HS-5 (cell line): ENCODE measurements at regions not wholly inside any gene's neighbourhood (a gene's known extent, or its start where the extent isn't known, plus 50 kb on each side); places are given as distances from the start of the nearest gene placed in this dataset.
"Not testable (repeated sequence)": the region's sequence is repeated elsewhere in the genome, so short reads cannot be mapped to it uniquely, and the experiment has no call there.

Source experiments
- DNase-seq: peaks from one replicate; pipeline ENCODE4 v3.0.0-alpha.2; 2012; ENCODE audit warnings: low read depth

DNA sequence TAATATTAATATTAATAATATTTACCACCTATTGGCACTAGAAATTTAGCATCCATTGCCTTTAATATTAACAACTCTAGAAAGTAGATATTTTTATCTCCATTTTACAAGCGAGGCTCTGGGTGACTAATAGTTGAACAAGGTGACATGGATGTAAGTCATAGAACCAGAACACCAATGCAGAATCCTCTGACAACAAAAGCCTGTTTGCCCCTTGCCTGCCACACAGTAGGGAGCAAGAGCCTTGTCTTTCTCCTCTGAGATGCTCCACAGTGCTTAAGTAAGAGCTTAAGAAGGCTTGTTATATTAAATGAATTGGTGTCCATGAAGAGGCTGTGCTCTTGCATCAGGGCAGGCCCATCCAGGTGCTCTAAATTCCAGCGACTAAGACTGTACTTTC, 51.2 kb upstream of the LBX1 start:
- DNase-seq, result no peak

DNA sequence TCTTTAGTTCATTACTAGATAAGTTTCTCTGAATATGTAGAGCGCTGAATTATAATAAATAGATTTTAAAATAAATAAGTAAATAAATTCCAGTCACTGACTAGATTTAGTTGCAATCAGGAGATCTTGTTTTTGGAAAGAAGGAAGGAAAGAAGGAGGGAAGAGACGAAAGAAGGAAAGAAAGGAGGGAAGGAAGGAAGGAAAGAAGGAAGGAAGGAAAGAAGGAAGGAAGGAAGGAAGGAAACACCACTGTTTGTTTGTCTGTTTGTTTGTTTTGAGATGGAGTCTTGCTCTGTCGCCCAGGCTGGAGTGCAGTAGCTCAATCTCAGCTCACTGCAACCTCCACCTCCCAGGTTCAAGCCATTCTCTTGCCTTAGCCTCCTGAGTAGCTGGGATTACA, 51.7 kb upstream of the LBX1 start:
- not testable (repeated sequence) for DNase-seq

DNA sequence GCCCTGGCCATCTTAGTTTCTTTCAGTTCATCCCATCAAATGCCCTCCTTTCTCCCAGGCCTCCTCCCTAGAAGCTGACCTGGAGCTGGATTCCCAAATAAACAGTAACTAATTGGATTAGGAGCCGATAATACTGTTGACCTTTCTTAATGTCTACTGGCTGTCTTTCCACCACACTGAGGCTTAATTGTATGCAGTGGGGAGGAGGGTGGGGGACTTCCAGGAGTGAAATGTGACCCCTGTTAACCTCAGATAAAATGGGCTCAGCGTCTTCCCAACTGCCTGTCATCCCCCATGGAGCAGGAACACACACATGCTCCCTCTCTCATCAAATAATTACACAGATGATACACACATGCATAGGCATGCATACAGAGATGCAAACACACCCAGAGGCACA, 53.7 kb upstream of the LBX1 start:
- DNase-seq, result no peak

DNA sequence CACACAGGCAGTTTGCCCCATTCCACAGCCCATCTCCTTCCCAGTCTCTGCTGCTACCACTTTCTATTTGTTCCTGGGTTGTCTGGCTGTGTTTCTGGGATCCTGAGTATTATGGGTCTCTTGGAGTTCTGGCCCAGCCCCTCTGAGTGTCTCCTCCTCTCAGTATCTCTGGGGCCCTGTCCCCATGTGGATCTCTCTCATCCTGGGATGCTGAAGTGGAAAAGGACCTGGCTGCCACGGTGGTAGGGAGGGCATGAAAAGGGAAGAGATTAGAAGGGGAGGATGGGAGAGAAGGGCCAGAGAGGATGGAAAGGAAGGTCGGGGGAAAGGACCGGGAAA, 54.5 kb upstream of the LBX1 start:
- DNase-seq, result no peak

DNA sequence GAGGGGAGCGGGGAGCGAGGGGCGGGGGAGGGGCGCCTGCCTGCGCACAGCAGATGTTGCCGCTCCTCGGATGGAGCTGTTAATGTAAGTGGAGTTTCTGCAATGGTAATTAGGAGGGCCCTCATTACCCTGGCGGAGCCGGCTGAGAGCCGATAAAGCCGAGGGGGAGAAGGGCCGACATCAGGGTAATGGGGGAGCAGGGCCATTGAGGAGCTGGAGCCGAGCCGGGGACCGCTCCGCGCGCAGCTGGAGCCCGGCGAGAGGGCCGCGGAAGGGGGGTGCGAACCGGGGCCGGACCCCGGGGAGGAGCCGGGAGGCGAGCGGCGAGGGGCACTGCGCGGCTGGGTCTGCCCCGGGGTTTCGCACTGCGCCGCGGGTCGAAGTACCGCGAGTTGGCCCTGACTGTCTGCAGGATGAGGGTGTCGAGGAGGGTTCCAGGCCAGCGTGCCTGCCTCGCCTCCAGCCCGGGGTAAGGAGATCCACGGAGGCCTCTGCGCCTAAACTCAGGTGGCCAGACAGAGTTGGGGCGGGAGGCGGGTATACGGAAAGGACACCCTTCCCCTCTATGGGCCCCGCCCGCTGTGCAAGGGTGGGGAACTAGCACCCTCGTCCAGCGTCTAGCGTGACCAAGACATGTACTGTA, 55.0 kb upstream of the LBX1 start:
- no peak for DNase-seq

DNA sequence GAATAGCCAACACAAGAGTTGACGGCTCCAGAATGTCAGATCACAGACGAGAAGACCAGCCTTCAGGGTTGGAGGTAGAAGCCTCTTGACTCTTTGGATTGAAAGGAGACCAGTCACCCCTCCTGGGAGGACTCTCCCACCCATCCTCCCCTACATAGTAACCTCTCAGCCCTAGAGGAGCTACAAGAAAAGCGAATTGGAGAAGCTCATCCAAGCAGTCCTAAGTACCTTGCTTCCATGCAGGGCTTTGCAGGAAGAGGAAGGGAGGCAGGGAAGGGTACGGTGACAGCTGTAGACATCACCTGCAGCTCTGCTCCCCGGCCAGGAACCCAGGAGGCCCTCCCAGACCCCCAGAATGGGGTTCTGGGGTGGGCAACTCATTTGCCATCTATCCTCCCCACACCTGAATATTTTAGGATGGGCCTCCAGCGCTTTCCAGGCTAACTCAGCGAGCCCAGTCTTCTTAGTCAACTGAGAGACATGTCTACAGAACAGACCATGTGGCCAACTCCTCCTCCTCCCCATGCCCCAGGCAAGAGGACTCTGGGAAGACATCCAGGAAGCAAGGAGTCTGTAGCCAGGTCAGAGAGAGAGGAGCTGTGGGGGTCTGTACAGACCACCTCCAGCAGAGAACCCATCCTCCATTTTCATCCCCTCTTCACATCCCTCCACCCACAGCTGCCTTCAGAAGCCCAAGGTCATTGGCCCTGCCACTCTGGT, 55.6 kb upstream of the LBX1 start:
- DNase-seq, result no peak

DNA sequence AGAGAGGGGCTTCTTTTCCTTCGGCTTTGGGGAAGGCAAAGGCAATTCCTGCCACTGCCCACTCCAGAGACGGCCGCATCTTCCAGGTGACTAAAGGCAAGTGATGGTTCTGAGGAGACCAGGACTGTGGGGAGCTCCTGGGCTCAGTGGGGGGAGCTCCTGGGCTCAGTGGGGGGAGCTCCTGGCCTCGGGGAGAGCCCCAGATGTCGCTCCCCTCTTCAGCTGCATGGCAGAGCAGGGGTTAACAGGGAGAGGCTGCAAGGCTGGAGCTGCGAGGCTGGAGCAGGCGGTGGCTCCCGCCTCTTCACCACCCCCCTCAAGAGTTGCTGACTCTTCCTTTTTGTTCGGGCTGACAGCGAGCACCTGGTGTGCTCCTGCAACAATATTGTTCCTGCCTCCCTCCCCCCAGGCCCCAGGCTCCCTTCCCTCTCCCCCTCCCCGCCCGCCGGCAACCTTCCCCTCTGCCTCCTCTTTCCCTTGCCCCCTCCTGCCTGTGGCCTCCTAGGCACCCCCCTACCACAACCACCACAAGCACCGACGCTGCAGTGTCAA, 56.3 kb upstream of the LBX1 start:
- DNase-seq, result no peak

DNA sequence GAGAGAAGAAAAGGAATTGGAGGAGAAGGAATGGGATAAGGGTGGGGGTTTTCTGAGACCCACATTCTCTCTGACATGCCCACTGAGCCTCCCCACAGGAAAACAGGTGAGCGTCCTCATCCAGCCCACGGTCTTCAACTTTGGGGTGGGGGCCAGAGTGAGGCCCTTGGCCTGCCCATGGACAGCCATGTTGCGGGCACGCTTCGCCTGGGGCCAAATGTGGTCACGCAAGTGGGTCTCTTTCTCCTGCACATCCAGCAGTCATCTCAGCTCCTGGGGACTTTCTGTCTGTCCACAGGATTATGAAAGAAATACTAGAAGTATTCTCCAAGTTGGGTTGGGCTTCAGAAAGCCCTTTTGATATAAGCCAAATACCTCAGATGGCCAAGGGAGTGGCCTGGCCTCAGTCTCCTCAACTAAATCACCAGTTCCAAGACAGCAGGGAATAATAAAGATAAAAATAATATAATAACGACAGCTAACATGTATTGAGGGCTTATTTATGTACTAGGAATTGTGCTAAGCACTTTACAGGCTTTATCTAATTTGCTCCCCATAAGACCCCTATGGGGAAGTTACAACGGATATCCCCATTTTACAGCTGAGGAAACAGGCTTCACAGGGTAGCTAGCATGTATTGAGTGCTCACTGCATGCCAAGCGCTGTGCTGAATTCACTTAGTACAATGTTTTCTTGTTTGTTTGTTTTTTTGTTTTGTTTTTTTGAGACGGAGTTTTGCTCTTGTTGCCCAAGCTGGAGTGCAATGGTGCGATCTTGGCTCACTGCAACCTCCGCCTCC, 57.2 kb upstream of the LBX1 start:
- no peak for DNase-seq

DNA sequence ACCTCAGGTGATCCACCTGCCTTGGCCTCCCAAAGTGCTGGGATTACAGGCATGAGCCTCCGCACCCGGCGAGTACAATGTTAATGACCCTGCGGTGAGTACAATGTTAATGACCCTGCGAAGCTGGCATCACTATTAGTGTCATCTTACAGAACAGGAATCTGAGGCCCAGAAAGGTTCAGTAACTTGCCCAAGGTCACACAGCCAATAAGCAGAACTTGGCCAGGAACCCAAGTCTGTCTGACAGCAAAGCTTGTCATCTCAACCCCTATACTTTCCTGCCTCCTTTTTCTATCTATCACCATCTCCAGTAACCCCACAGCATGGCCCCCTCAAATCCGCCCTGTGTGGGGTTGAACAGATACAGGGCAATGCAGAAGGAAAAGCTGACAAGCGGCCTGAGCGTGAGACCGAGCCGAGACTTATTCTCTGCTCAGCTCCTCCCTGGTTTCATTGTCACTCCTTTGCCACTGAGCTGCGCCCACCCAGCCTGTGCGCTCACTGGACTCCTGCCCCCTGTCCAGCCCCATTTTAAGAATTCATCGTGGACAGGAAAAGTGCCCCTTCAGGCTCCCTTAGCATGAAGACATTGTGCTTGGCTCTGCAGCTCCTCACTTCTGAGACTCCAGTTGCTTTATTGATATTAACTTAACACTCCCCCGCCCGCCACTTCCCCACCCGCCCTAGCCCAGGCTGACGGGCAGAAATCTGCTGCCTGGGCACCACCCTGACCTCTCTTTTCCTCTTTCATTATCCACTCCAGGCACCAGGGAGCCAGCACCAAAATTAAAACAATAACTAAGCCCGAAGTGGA, 58.1 kb upstream of the LBX1 start:
- DNase-seq, result no peak

DNA sequence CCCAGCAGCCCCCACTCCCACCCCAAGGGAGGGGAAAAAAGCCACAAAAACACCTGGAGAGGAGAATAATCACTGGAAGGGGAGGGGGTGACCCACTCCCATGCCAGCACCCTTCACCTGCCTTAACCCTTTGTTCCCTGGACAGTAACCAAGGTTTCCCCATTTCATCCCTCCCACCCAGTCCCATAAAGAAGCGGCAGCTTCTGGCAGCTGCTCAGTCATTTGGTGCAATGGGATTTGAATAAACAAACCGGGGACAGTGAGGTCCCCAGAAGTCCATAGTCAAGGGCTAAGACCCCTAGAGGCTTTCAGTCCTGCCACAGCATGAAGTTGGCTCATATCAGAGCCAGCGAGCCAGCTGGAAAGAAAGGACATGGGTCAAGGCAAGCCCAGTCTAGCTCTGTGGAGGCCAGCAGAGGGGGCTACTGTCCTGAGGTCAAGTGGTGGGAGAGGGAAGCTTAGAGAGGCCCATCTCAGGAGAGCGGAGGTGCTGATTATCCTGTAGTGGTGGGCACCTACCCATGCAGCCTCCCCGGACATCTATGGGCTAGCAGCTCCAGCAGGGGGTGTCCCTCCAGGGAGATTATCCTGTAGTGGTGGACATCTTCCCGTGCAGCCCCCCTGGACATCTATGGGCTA, 58.9 kb upstream of the LBX1 start:
- no peak for DNase-seq

DNA sequence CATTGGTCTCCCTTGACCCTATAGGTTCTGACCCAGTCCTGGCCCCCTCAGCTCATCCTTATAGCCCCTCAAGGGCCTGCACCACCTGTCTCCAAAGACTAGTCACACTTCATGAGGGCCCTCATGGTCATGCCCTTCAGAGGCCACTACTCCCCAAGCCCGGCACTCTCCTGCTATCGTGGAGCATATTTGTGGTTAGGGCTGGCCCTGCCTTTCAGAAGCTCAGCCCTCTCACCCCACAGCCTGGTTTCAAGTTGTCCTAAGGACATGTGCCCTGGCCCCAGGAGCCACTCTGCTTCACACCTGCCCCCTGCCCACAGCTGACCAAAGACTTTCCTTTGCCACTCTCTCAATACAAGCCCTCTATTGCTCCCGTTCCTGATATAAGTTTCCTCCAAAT, 60.3 kb upstream of the LBX1 start:
- DNase-seq, result no peak

DNA sequence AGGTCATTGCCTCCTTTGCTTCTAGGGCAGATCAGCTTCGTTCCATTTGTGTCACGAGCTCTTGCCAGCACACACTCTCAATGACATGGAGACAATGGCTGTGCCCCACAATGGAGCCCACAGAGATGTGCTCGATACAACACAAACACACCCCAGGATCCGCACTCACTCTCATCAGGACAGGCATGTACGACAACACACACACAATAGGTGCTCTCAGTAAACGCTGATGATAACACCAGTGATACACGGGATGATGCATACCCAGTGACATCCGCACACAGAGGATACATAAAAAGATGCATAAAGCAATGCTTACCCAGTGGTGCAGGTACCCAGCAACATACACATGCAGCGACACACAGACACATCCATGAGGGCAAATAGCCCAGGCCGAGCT, 61.2 kb upstream of the LBX1 start:
- DNase-seq, result no peak

DNA sequence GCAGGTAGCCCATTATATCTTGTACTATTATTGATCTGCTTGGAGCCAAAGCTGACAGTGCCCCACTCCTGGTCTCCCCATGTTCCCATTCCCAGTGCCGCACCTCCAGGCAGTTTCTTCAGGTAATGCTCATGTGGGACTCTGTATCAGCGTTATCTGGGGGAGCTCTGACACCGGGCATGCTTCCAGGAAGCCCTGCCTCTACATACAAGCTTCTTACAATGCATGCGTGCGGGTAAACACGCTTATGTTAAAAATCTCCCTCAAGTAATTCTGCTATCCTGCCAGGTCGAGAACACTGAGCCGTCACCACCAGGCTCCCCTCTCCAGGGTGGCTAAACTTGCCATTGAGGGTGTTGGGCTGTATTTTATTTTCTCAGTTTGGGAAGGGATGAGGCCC, 61.6 kb upstream of the LBX1 start:
- DNase-seq, result no peak

DNA sequence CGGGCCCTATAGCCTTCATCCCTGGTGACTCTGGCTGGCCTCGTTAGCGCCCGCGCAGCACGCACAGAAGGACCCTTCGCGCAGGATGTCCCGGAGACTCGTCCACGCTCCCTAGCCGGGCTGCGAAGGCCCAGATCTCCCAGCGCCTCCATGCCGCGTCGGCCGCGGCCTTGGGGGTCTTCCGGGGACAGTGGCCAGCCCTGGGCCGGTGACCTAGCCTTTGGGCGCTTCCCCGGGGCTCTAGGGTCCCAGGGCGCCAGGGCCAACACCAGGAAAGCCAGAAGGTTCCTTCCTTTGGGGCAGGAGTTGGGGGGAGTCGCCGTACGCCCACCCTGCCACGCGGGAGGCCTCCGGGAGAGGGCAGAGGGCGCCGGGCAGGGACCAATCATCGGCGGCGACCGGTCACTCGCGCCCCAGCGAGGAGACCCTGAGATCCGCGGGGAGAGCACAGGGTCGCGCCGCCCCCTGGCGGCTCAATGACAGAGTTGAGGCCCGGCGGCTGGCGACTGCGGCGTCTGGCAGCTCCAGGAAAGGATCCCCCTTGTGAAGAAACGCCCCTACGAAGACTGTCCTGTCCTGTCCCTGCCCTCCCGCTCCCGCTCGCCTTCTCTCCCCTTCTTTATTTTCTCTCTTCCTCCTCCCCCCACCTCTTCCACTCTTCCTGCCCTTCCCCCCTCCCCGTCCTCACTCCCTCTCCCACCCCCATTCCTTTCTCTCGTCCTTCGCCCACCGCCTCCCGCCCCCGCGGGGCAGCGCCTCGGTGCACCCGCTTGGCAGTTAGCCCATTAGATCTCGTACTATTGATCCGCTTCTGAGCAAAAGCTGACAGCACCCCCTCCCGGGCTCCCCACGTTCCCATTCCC, 62.3 kb upstream of the LBX1 start:
- DNase-seq, result no peak

DNA sequence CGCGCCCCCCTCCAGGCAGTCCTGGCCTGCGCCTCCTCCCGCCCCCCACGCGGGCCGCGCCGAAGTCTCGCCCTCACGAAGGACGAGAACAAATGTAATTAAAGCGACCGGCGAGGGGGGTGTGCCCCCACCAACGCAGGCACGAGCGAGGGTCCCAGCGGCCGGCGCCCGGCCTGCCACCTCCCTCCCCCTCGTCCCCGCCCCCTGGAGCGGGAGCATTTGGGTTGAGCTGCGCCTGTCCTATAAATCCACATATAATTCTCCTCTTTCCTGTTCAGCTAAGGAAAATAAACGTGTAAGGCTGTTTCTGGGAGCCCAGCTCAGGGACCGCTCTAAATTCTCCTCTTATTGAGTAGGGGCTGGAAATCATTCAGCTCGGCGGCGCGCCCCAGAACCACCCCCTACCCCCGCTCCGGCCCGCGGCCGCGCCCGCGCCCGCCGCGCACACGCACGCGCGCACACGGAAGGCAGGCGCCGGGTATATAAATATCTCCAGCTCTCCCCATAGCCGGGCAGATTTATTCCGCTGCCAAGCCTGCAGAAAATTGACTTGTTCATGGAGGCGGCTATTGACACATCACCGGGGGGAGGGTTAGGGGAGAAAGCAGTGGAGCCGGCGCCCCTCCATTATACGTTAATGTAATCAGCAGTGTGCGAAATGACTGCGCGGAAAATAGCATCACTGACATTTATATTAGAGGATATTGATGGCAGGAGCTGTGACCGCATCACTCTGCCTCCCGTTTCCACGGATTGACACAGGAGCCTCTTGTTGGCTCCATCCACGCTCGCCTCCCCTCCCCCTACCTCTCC, 61.6 kb upstream of the BTRC start:
- DNase-seq, result no peak

DNA sequence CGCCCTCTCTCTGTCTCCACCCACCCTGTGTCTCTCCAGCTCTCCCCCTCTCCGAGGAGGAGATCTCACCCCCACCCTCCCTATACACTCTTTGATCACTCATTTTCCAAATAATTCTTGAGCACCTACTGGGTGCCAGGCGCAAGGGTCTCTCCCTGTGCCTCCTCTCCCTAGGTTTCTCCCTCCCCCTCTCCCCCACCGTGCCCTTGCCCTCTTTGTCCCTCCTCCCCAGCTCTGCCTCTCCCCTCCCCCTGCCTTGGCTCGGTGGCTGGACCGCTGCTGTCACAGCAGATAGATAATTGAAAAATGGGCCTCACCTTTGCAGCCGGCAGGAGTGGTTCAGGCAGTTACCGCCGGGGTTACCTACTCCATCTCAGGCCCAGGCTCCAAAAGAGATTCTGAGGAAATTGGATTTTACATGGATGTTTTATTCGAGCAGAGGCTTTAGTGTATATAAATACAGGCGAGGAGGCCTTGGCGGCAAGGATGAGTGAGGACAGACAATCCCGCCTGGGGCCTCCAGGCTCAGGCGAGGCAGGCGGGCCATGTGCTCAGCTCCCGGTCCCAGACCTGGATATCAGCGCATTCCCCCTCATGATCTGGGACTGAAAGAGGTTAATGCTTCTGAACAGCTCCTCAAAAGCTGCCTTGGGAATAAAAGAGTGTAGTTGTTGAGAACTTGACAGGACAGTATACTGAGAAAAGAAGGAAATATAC, 60.8 kb upstream of the BTRC start:
- no peak for DNase-seq

DNA sequence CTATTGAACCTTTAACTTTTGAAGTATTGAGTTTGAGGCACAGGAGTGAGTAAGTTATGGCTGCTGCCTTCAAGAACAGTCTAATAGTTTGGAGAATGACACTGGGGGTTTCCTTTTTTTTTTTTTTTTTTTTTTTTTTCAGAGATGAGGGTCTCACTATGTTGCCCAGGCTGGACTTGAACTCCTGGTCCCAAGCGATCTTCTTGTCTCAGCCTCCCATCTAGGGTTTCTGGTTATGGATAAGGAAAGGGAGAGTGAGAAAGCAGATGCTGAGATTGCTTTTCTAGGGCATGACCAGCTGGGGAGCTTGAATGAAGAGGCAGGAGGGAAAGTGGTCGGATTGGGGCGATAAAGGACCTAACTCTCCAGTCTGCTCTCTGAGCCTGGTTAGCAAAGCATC, 59.9 kb upstream of the BTRC start:
- no peak for DNase-seq

DNA sequence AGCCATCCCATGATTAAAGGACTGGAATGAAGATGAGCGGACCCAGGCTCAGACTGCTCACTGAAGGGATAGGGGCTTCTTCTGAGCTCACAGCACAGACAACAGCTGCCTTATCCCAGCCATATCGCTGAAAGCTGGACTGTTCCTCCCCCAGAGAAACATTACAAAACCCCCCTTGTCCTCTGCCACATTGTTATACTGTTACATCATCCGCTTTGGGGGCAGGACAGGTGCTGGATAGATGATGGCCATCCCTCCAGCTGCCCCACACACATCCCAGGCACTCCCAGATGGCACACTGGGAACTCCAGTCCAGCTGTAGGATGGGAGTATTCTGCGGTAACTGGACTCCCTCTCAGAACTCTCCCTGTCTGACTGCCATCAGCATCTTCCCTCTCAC, 58.7 kb upstream of the BTRC start:
- DNase-seq, result no peak

DNA sequence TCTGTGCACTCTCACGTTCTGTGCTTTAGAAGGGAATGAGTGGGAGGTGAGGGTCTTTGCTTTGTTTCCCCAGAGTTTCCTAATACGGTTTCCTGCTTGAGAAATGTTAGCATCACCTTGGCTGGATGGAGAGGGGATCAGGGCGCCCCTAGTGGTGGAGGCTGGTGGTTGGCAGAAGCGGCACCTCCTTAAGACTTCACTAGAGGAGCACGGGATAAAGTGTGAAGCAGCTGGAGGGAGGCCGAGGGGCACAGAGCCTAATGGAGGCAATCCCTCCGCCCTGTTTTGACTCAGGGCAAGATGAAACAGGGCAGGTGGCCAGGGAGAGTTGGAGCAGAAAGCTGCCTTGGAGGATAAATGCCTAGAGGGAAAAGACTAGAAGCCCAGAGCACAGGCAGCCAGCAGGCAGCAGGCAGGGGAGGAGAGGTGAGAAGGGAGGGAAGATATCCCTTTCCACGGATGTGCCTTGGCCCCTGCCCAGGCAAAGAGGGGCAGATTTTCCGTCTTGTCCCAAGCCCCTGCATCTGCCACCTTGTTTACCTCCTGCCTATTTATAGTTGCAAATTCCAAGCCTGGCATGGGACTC, 56.0 kb upstream of the BTRC start:
- peak; percentile 11 for DNase-seq
